Sciatic nerve (tissue), 2 donors: ENCODE measurements at regions not wholly inside any gene's neighbourhood (a gene's known extent, or its start where the extent isn't known, plus 50 kb on each side); places are given as distances from the start of the nearest gene placed in this dataset.

Experiments
- ATAC-seq: fragments of 200-7000 bp; cut with Tn5 transposase; one replicate; pipeline ENCODE4 v1.9.1; 2020; ENCODE audit warnings: mild to moderate bottlenecking, moderate library complexity
- DNase-seq: peaks from one replicate; pipeline ENCODE4 v3.0.0-alpha.2; 2020; ENCODE audit warnings: low spot score
- intact Hi-C: fragments of 100-400 bp; cut with DNase I; formaldehyde crosslinking; loops from one replicate; pipeline ENCODE4 v1.14.2; 2022
- donor health status: DM: no; HTN: no; CAD: no.
- donor health status: DM: no; HTN: no; CAD: no.

DNA sequence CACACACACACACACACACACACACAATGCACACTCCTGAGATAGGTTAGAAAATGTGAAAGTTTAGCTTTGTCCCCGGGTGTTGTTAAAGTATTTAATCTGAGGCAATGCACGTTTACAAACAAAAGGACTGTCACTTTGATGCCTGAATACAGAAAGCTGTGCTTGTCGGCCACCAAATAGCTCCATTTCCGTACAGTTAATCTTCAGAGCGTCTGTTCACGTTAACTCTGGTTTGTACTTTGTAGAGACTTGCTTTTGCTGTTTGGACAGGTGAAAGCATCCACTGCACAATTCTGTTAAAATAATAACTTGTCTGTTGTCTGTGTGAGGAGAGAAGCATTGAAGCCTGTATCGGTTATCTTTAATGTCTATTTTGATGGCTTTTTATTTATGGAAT, 267.8 kb downstream of the FGF9 start:
- intact Hi-C loops, result no loop called here
- no peak for DNase-seq
- ATAC-seq, result no peak

DNA sequence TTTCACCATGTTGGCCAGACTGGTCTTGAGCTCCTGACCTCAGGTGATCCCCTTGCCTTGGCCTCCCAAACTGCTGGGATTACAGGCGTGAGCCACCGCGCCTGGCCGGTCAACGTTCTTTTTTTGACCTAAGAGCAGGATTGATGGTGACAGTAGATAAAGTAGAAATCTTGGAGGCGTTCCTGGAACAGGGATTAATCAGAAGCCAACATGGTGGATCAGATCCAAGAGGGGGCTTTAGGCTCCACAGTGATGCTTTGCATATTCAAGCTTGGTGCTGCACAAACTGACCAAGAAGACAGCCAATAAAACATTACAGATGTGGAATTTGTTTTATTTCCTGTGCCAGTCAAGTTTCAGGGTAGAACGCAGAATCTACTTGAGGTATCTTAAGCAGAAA, 271.2 kb downstream of the FGF9 start:
- intact Hi-C loops, result no loop called here
- ATAC-seq (no peak), DNase-seq (no peak)

DNA sequence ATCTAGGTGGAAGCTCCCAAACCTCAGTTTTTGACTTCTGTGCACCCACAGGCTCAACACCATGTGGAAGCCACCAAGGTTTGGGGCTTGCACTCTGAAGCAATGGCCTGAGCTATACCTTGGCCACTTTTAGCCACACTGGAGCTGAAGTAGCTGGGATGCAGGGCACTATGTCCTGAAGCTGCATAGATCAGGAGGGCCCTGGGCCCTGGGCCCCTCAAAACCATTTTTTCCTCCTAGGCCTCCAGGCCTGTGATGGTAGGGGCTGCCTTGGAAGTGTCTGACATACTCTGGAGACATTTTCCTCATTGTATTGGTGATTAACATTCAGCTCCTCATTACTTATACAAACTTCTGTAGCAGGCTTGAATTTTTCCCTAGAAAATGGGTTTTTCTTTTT, 273.7 kb downstream of the FGF9 start:
- ATAC-seq (no peak), DNase-seq (no peak)
- intact Hi-C loops, result no loop called here

DNA sequence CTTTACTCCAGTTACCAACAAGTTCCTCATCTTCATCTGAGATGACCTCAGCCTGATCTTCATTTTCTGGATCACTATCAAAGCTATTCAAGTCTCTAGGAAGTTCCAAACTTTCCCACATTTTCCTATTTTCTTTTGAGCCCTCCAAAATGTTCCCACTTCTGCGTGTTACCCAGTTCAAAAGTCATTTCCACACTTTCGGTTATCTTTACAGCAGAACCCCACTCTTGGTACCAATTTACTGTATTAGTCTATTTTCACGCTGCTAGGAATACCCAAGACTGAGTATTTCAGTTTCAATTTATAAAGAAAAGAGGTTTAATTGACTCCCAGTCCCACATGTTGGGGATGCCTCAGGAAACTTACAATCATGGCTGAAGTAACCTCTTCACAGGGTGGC, 274.3 kb downstream of the FGF9 start:
- intact Hi-C loops, result no loop called here
- DNase-seq, result no peak
- no peak for ATAC-seq

DNA sequence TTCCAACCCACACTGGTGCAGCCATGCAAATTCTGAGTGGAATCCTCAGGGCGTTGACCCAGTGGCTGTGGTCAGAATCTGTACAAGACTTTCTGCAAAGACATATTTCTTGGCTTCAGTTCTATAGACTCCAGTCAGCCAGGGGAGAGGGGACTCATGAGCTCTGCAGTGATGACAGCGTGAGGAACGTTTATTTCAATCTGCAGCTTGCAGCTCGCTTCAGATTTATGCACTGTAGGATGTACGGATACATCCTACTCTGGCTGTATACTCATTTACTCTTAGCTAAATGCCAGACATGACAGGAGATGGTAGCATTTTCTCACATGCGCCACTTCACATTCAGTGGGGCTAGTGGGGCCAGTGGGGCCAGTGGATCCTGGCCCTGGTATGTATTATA, 276.1 kb downstream of the FGF9 start:
- intact Hi-C loops, result no loop called here
- DNase-seq (no peak), ATAC-seq (no peak)

DNA sequence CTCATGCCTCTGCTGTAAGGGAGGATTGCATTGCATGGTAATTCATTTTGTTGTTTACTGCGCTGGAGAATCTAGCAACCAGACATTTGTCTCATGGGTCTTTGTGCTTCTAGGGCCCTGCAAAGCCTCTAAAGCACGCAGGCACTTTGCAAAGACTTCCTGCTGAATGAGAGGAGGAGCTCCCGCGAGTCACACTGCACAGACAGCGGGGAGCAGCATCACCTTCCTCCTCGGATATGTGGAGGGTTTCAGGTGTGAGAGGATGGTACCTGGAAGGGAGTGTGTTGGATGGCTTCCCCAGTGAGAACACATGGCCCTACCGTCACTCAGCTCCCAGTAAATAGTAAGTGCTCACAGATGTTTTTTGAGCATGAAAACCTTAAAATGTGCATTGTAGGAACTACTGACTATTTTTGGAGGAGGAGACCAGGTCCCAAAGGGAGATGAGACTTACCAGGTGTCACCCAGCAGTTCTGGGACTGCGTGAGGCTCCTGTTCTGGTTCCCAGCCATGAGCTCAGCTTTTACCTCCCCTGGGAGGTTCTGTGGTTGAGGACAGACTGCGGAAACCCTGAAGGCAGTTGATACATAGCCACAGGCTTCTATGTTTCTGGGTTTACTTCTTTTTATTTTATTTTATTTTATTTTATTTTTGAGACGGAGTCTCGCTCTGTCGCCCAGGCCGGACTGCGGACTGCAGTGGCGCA, 278.0 kb downstream of the FGF9 start:
- no peak for ATAC-seq
- no peak for DNase-seq
- intact Hi-C loops, result no loop called here

DNA sequence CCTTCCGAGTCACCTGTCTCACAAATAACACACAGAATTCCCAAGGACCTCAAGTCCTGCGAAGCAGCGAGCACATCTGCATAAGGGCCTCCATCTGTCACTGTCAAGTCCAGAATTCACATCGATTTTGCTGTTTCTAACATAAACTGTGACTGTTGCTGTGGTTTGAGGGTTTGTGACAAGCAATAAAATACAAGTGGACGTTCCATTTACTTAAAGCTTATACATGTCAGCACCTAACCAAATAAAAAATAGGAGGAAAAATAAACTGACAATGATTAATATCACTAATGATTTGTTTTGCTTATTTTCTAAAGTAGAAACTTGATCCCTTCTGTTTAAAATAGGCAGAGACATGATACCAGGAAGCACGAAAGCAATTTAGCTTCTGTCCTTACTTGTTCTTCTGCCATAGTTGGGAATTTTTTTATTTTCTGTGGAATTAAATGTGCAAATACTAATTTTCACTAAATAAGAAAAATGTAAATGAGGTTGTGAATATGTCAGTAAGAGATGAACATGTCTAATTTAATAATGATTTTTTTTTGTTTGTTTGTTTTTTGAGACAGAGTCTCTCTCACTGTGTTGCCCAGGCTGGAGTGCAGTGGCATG, 279.1 kb downstream of the FGF9 start:
- intact Hi-C loops, result no loop called here
- ATAC-seq (no peak), DNase-seq (no peak)

DNA sequence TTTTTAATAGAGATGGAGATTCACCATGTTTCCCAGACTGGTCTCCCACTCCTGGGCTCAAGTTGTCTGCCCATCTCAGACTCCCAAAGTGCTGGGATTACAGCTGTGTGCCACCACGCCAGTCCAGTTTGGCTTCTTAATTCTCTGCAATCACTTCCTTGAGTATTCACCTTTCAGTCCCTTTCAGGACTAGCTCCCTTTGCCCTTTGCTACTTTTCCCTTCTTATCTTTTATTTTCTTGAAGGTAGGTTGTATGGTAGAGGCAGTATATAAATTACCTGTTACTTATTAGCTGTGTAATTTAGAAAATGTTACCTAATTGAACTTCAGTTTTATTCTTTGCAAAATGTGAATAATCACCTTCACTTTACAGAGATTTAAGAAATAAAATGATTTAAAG, 285.8 kb downstream of the FGF9 start:
- intact Hi-C loops, result no loop called here
- DNase-seq (no peak), ATAC-seq (no peak)

DNA sequence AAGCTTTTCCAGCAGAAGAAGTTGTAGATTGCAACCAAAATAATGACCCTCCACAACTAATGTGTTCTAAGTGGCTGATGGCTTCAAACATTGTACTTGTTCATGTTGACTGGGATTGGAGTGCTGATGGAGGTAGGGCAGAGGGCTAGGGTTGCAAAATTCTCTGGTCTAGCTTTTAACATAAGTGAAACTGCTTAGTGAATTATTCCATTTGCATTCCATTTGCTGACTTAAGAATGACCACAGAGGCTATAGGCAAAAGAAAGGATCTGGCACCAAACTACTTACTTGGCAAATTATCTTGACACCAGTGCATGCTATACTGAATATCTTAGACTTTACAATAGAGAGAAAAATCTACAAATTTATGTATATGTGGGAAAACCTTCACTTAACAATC, 287.0 kb downstream of the FGF9 start:
- ATAC-seq, result no peak
- intact Hi-C loops, result no loop called here
- DNase-seq, result no peak

DNA sequence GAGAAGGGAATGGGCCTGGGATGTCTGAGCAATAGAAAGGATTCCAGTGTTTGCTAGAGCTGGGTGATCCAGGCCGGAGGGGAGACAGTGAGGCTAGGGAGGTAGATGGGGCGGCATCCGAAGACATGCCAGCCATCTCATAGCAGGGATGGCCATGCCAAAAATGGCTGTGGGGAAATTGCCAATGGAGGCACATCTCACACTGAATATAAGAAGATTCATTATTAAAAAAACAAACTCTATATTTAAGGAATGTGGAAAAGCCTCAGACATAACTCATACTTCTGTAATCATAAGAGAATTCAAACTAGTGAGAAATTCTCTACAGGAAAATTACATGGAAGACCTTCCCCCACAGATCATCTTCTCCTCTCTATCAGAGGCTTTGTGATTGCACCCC, 289.2 kb downstream of the FGF9 start:
- intact Hi-C loops, result no loop called here
- no peak for ATAC-seq
- no peak for DNase-seq

DNA sequence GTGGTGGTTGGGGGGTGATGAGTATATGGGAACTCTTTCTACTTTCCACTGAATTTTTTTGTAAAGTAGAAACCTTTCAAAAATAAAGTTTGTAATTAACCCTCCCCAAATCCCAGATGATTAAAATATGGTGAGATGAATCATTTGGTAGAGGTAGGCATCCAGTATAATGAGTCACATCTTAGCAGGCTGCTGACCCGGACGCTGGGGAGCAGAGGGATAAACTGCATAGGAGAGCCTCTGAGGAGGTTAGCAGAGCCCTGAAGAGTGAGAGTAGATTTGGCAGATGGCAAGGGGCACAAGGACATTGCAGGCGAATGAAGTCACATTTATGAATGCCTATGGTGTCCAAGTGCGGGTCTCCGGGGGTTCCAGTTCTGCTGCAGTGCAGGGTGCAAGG, 293.8 kb downstream of the FGF9 start:
- ATAC-seq (no peak), DNase-seq (no peak)
- intact Hi-C loops, result no loop called here

DNA sequence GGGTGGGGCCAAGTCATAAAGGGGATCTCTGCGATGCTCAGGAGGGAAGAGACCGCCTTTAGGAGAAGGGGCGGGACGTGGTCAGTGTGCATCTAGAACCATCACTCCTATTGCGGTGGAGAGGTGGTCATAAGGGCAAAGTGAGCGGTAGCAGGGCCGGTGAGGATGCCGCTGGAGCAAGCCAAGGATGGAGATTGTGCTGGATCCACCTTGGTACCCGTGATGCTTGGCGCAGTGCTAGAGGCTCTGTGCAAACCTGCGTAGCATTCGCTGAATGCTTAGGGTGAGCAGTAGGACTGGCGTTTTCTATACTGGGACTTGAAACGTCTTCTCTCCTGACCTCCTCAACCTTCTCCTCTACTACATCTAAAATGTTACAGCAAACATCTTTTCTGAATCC, 294.2 kb downstream of the FGF9 start:
- no peak for ATAC-seq
- intact Hi-C loops, result no loop called here
- no peak for DNase-seq

DNA sequence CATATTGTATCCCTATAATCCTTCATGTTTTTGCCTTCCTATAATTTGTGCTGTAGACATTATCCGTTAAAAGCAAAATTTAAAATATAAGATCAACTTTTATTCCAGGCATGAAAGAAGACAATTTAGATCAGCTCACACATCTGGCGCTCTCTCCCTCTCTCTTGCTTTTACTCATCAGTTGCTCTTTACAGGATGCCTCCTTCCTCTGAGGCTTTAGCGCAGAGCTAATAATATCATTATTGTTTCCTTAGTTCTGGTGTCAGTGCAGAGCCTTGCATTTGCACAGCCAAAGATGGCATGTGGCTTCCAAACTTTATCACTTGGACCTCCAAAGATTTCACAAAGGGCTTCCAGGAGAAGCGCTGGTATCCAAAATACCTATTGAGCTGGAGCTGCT, 295.1 kb downstream of the FGF9 start:
- no peak for ATAC-seq
- no peak for DNase-seq
- intact Hi-C loops, result no loop called here

DNA sequence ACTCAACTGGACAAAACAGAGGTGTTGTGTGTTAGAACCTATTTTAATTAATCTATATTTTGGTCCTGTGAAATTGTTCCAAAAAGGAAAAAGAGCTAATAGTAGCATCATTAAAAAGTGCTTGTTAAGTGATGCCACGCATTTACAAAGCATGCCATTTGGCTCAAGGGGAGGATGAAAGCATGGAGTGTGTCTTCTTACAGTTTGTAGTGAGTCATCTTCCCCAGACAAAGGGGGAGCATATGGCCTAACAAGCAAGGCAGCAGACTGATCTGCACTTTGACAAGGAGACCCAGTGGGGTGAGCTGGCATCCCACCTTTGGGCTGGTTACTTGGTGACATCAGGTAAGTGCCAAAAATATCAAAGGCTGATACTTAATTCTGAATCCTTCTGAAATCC, 297.0 kb downstream of the FGF9 start:
- DNase-seq (no peak), ATAC-seq (no peak)
- intact Hi-C loops, result no loop called here

DNA sequence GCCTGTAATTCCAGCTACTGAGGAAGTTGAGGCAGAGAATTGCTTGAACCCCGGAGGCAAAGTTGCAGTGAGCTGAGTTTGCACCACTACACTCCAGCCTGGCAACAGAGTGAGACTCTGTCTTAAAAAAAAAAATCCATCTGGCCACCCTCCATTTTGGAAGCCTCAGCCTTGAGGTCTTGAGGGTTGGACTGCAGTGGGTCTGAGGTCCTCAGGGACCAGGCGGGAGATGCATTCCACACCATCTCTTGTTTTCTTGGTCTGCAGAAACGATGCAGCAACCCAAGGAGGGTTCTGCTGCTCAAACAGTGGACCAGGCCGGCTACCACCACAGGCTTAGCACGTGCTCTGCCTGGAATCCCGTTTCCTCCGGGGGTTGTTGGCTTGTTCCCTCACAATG, 299.3 kb downstream of the FGF9 start:
- no peak for DNase-seq
- intact Hi-C loops, result no loop called here
- peak; percentile 33 for ATAC-seq

DNA sequence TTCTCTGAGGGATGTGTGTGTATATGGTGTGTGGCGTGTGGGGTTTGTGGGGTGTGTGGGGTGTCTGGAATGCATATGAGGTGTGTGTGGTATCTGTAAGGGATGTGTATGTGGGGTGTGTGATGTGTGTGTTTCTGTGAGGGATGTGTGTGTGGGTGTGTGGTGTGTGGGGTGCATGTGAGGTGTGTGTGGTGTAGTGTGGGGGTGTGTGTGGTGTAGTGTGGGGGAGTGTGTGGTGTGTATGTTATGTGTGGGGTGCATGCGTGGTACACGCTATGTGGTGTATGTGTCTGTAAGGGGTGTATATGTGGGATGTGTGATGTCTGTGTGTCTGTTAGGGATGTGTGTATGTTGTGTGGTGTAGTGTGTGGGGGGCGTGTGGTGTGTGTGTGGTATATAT, 300.0 kb downstream of the FGF9 start:
- intact Hi-C loops, result no loop called here
- peak; percentile 33 for ATAC-seq
- no peak for DNase-seq

DNA sequence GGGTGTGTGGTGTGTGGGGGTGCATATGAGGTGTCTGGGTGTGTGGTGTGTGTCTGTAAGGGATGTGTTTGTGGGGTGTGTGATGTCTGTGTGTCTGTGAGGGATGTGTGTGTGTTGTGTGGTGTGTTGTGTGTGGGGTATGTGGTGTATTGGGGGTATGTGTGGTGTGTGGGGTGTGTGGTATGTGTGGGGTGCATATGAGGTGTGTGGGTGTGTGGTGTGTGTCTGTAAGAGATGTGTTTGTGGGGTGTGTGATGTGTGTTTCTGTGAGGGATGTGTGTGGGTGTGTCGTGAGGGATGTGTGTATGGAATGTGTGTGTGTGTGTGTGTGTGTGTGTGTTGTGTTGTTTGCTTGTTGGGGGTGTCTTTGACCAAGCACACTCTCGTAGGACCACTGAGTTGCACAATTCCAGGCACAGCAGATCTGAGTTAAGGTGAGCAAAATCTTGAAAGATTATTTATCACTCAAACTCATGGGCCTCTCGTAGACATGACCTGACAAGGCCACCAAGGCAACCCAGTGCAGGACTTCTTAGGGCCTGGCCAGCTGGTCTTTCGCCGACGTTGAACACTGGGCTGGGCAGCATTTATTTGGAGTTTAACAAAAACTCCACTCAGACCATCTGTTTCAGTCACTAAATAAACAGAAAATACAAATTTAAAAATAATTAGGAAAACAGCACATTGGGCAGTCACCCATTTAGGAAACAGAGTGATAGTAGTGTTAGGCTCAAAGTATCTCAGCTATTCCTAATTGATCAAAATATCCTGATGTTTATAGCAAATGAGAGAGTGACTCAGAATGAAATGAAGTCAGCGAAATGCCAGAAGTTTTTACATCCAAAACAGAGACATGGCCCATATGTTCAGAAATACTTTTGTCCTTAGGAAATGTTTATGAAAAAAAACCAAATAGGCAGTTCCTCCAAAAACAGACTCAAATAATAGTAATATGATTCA, 301.1 kb downstream of the FGF9 start:
- no peak for DNase-seq
- ATAC-seq, result no peak
- intact Hi-C loops, result no loop called here

DNA sequence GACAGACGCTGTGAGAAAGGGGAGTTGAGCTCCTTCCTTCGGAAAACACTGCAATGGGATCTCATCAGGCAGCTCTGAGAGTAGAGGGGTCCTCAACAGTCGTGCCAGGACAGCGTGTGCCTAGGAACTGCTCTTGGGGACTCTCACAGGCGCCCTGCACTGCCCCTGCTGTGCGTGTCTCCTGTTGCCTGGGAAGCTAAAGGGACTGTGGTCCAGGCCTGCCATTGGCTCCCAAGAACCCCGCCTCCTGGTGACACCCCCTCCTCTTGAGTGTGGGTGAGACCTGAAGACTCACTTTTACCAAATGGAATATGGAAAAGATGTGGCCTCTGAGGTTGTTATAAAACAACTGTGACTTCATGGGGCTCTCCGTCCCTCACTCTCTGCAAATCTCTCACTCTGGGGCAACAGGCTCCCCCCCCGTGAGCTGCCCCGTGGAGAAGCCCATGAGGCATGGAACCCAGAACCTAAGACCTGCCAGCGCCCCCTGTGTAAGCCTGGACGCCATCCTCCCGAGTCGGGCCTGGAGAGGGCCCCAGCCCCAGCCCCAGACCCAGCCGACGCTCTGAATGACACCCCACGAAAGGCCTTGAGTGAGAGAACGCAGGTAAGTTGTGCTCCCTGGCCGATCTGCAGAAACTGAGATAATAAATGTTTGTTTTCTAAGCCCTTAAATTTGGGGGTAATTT, 302.7 kb downstream of the FGF9 start:
- ATAC-seq, result no peak

DNA sequence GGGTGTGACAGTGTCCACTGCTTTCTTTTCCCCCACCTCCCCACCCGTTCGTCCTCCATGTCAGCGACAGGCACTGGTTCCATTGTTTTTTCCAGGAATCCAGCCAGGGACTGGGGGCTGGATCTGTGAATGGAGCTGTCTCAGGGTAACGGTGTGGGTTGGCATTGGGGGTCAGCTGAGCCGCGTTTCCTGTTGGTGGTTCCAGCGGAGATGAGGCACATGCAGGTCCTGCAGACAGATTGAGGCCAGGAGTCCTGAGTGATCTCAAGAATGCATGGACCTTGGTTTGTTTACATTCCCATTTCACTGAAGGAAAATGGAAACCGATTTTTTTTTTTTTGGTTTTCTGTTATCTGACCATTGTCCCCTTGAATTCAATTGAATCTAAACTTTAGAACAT, 303.9 kb downstream of the FGF9 start:
- intact Hi-C loops, result no loop called here
- no peak for DNase-seq
- no peak for ATAC-seq

More for the DNA sequence above, 302.7 kb downstream of the FGF9 start:
- no peak for DNase-seq
- intact Hi-C loops, result no loop called here

DNA sequence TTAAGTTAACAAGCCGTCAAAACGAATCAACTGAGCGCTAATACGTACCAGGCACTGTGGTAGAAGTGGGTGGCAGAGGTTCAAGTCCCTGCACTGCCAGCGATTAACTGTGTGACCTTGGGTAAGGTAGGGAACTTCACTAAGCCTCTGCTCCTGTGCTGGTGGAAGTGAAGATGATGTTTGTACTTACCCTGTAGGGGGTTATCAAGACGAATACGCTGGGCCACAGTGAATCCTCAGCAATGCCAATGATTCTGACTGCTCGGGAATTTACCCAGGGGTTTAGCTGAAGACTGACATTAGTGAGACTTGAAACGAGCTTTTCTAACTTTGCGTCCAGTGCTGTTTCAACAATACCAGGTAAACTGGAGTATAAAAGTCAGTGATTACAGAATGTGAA, 305.3 kb downstream of the FGF9 start:
- DNase-seq (no peak), ATAC-seq (no peak)
- intact Hi-C loops, result no loop called here
